ENCODE measurements at regions not wholly inside any gene's neighbourhood (a gene's known extent, or its start where the extent isn't known, plus 50 kb on each side); places are given as distances from the start of the nearest gene placed in this dataset.

GRCh38 chr4:58679886-58680285 lies 1569.7 kb upstream of the IGFBP7 start:
- no peak for DNase-seq

GRCh38 chr4:58679051-58679450 lies 1568.9 kb upstream of the IGFBP7 start:
- no peak for DNase-seq

- DNase-seq: peak; percentile 65
Measured at GRCh38 chr4:58669783-58670182, 1559.6 kb upstream of the IGFBP7 start.

GRCh38 chr4:58665649-58666048 lies 1555.5 kb upstream of the IGFBP7 start:
- DNase-seq: no peak

- no peak for DNase-seq
Measured at GRCh38 chr4:58658701-58659100, 1548.5 kb upstream of the IGFBP7 start.

- DNase-seq: no peak
Measured at GRCh38 chr4:58653251-58653650, 1543.1 kb upstream of the IGFBP7 start.

- no peak for DNase-seq
Measured at GRCh38 chr4:58649226-58649625, 1539.0 kb upstream of the IGFBP7 start.

GRCh38 chr4:58646126-58646525 lies 1535.9 kb upstream of the IGFBP7 start:
- DNase-seq: no peak

GRCh38 chr4:58644549-58644948 lies 1534.4 kb upstream of the IGFBP7 start:
- no peak for DNase-seq

- DNase-seq: no peak
Measured at GRCh38 chr4:58636381-58636780, 1526.2 kb upstream of the IGFBP7 start.

- DNase-seq: no peak
Measured at GRCh38 chr4:58617226-58617625, 1507.0 kb upstream of the IGFBP7 start.

- DNase-seq: no peak
Measured at GRCh38 chr4:58611012-58611411, 1500.8 kb upstream of the IGFBP7 start.

GRCh38 chr4:58606303-58606702 lies 1496.1 kb upstream of the IGFBP7 start:
- DNase-seq: no peak

- no peak for DNase-seq
Measured at GRCh38 chr4:58603951-58604350, 1493.8 kb upstream of the IGFBP7 start.

GRCh38 chr4:58602731-58603359 lies 1492.7 kb upstream of the IGFBP7 start:
- no peak for DNase-seq

GRCh38 chr4:58602022-58602421 lies 1491.8 kb upstream of the IGFBP7 start:
- no peak for DNase-seq

GRCh38 chr4:58600290-58600689 lies 1490.1 kb upstream of the IGFBP7 start:
- DNase-seq: no peak

GRCh38 chr4:58590722-58591121 lies 1480.5 kb upstream of the IGFBP7 start:
- no peak for DNase-seq

GRCh38 chr4:58587856-58588255 lies 1477.7 kb upstream of the IGFBP7 start:
- DNase-seq: no peak

- no peak for DNase-seq
Measured at GRCh38 chr4:58566260-58566659, 1456.1 kb upstream of the IGFBP7 start.

GRCh38 chr4:58564695-58565475 lies 1454.7 kb upstream of the IGFBP7 start:
- no peak for DNase-seq

GRCh38 chr4:58561170-58561569 lies 1451.0 kb upstream of the IGFBP7 start:
- no peak for DNase-seq

GRCh38 chr4:58560736-58561135 lies 1450.6 kb upstream of the IGFBP7 start:
- DNase-seq: no peak

GRCh38 chr4:58553679-58554078 lies 1443.5 kb upstream of the IGFBP7 start:
- DNase-seq: no peak

- DNase-seq: no peak
Measured at GRCh38 chr4:58553031-58553430, 1442.8 kb upstream of the IGFBP7 start.
